Keratinocyte (primary cell): ENCODE measurements at regions not wholly inside any gene's neighbourhood (a gene's known extent, or its start where the extent isn't known, plus 50 kb on each side); places are given as distances from the start of the nearest gene placed in this dataset.

Experiments
- DNase-seq: peaks from one replicate; pipeline ENCODE4 v3.0.0-alpha.2; 2011; ENCODE audit warnings: low read depth, missing footprints, low spot score
- FAIRE-seq: peaks from 2 replicates; lab custom pipeline; 2011; peaks lifted over from hg19 to GRCh38; lab: Jason Lieb, UNC
- H2AFZ ChIP-seq: 2 replicates; pipeline ENCODE4 v1.6.0; 2012; ENCODE audit warnings: low read length, control low read depth, inconsistent platforms; ENCODE audit not compliant: control insufficient read depth
- H3K27ac ChIP-seq: 2 replicates; pipeline ENCODE4 v1.5.1; 2011; ENCODE audit warnings: low read length; ENCODE audit not compliant: control insufficient read depth, insufficient read depth
- H3K27me3 ChIP-seq: 3 replicates; pipeline ENCODE4 v1.6.0; 2011; ENCODE audit warnings: low read length; ENCODE audit not compliant: control insufficient read depth, insufficient read depth; ENCODE audit errors: extremely low read depth
- H3K36me3 ChIP-seq, 2 experiments: 2 replicates in 1 of 2; 3 replicates in 1 of 2; pipeline ENCODE4 v1.5.1; 2011; ENCODE audit warnings: low read length in 2 of 2, mild to moderate bottlenecking in 1 of 2; ENCODE audit not compliant: control insufficient read depth in 2 of 2, insufficient read depth in 2 of 2; ENCODE audit errors: extremely low read depth in 1 of 2
- H3K4me1 ChIP-seq: 3 replicates; pipeline ENCODE4 v1.5.1; 2011; ENCODE audit warnings: low read length; ENCODE audit not compliant: control insufficient read depth, insufficient read depth; ENCODE audit errors: extremely low read depth
- H3K4me2 ChIP-seq: 3 replicates; pipeline ENCODE4 v1.6.0; 2011; ENCODE audit warnings: low read depth, low read length; ENCODE audit not compliant: control insufficient read depth, insufficient read depth; ENCODE audit errors: extremely low read depth
- H3K4me3 ChIP-seq, 3 experiments: fragments of 200-600 bp in 1 of 3; sonication (generic) in 1 of 3; 2 replicates in 2 of 3; 3 replicates in 1 of 3; pipeline ENCODE4 v1.5.1; 2011 to 2016; ENCODE audit warnings: low read length in 3 of 3, mild to moderate bottlenecking in 3 of 3, control low read depth in 2 of 3, inconsistent platforms in 1 of 3, low read depth in 1 of 3, mixed read lengths in 1 of 3, mixed run types in 1 of 3, moderate library complexity in 1 of 3; ENCODE audit not compliant: control insufficient read depth in 2 of 3, insufficient read depth in 2 of 3; ENCODE audit errors: extremely low read depth in 1 of 3
- H3K79me2 ChIP-seq: 2 replicates; pipeline ENCODE4 v1.6.0; 2012; ENCODE audit warnings: low read length; ENCODE audit not compliant: control insufficient read depth, insufficient read depth
- H3K9ac ChIP-seq: 3 replicates; pipeline ENCODE4 v1.6.0; 2011; ENCODE audit warnings: low read length; ENCODE audit not compliant: control insufficient read depth, insufficient read depth; ENCODE audit errors: extremely low read depth
- H3K9me1 ChIP-seq: 3 replicates; pipeline ENCODE4 v1.6.0; 2011; ENCODE audit warnings: low read length; ENCODE audit not compliant: control insufficient read depth, insufficient read depth; ENCODE audit errors: extremely low read depth
- H3K9me3 ChIP-seq: 2 replicates; pipeline ENCODE4 v1.5.1; 2012; ENCODE audit warnings: low read depth, low read length; ENCODE audit not compliant: control insufficient read depth
- H4K20me1 ChIP-seq: 3 replicates; pipeline ENCODE4 v1.6.0; 2011; ENCODE audit warnings: low read length; ENCODE audit not compliant: control insufficient read depth, insufficient read depth; ENCODE audit errors: extremely low read depth
- EZH2 ChIP-seq: IDR thresholded peaks from one replicate; pipeline ENCODE4 v1.6.1; 2012; ENCODE audit warnings: inconsistent platforms, mild to moderate bottlenecking, low read length, moderate library complexity
- dilution Hi-C: fragments of 300-500 bp; cut with MboI; formaldehyde crosslinking; loops from one replicate; pipeline ENCODE4 v1.7.0; 2020; ENCODE audit warnings: low sequenced_read_pairs; ENCODE audit not compliant: extremely low pct_ligation_motif_present
- TF ChIP-seq, protein P1 (sequence below), 3 experiments: IDR thresholded peaks in 1 of 3; conservative IDR thresholded peaks in 1 of 3; optimal IDR thresholded peaks in 1 of 3; 2 replicates in 2 of 3; 3 replicates in 1 of 3; pipeline versions ENCODE3 to v1.5.1; 2011; ENCODE audit warnings: low read length in 3 of 3, mild to moderate bottlenecking in 3 of 3, moderate library complexity in 2 of 3, control low read depth in 1 of 3, inconsistent platforms in 1 of 3; ENCODE audit not compliant: insufficient read depth in 2 of 3; ENCODE audit errors: extremely low read depth in 1 of 3

GRCh38 chr6:106735136-106735633 is 105.8 kb downstream of the QRSL1 start:
- FAIRE-seq (no peak), DNase-seq (no peak)
- Histone ChIP-seq H3K79me2 (no peaks in the 10 kb centered on the region), H3K4me3 (no peak overlapping the region), H3K4me2 (no peak overlapping the region), H3K27ac (no peak overlapping the region), H3K9ac (no peak overlapping the region), H2AFZ (no peak overlapping the region), H3K4me1 (peaks cover 33% of the 10 kb centered on the region), H3K36me3 (no peaks in the 10 kb centered on the region), H3K9me1 (no peaks in the 10 kb centered on the region), H3K9me3 (peaks cover 2% of the 10 kb centered on the region), H4K20me1 (no peaks in the 10 kb centered on the region), H3K27me3 (no peaks in the 10 kb centered on the region)
- no peak for TF ChIP-seq EZH2
- TF ChIP-seq, protein P1, sequence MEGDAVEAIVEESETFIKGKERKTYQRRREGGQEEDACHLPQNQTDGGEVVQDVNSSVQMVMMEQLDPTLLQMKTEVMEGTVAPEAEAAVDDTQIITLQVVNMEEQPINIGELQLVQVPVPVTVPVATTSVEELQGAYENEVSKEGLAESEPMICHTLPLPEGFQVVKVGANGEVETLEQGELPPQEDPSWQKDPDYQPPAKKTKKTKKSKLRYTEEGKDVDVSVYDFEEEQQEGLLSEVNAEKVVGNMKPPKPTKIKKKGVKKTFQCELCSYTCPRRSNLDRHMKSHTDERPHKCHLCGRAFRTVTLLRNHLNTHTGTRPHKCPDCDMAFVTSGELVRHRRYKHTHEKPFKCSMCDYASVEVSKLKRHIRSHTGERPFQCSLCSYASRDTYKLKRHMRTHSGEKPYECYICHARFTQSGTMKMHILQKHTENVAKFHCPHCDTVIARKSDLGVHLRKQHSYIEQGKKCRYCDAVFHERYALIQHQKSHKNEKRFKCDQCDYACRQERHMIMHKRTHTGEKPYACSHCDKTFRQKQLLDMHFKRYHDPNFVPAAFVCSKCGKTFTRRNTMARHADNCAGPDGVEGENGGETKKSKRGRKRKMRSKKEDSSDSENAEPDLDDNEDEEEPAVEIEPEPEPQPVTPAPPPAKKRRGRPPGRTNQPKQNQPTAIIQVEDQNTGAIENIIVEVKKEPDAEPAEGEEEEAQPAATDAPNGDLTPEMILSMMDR (optimal IDR thresholded peaks at IDR 0.05 in 1 of 3, IDR thresholded peaks at IDR 0.05 in 1 of 3, conservative IDR thresholded peaks at IDR 0.05 in 1 of 3; ENCODE audit: extremely low read depth in 1 of 3, insufficient read depth in 2 of 3, low read length in 3 of 3), result no peak
- dilution Hi-C loops, result no loop called here

GRCh38 chr6:106733386-106733785 is 104.0 kb downstream of the QRSL1 start:
- H3K27me3 ChIP-seq, result no peaks in the 10 kb centered on the region
- H3K9me1 ChIP-seq, result no peaks in the 10 kb centered on the region
- peaks cover 20% of the 10 kb centered on the region for H3K4me1 ChIP-seq
- peaks cover 2% of the 10 kb centered on the region for H3K9me3 ChIP-seq
- no peak overlapping the region for H3K27ac ChIP-seq
- H3K4me3 ChIP-seq, result no peak overlapping the region
- H3K4me2 ChIP-seq, result no peak overlapping the region
- dilution Hi-C loops, result no loop called here
- H3K9ac ChIP-seq, result no peak overlapping the region
- H3K79me2 ChIP-seq, result no peaks in the 10 kb centered on the region
- TF ChIP-seq, protein P1 (optimal IDR thresholded peaks at IDR 0.05 in 1 of 3, IDR thresholded peaks at IDR 0.05 in 1 of 3, conservative IDR thresholded peaks at IDR 0.05 in 1 of 3; ENCODE audit: extremely low read depth in 1 of 3, insufficient read depth in 2 of 3, low read length in 3 of 3), result no peak
- no peak for TF ChIP-seq EZH2
- H4K20me1 ChIP-seq, result no peaks in the 10 kb centered on the region
- FAIRE-seq, result no peak
- no peaks in the 10 kb centered on the region for H3K36me3 ChIP-seq
- no peak overlapping the region for H2AFZ ChIP-seq
- DNase-seq, result no peak
